A673 (cell line): ENCODE measurements at regions not wholly inside any gene's neighbourhood (a gene's known extent, or its start where the extent isn't known, plus 50 kb on each side); places are given as distances from the start of the nearest gene placed in this dataset.

ENCODE experiments used
- CTCF ChIP-seq: fragments of 300-800, 200-600 bp; sonication (generic); conservative IDR thresholded peaks from 2 replicates; pipeline ENCODE4 v1.5.1; 2017; ENCODE audit warnings: low read depth, mild to moderate bottlenecking, antibody characterized with exemption, low read length, moderate library complexity, mixed read lengths
- EZH2 ChIP-seq: fragments of 200-600 bp; sonication (generic); IDR thresholded peaks from 2 replicates; pipeline ENCODE4 v1.6.1; 2017; ENCODE audit warnings: borderline replicate concordance, low read depth, mild to moderate bottlenecking, mixed read lengths, antibody characterized with exemption, low read length; ENCODE audit not compliant: poor library complexity, severe bottlenecking

- TF ChIP-seq CTCF: no peak
- TF ChIP-seq EZH2: no peak
Measured at GRCh38 chr2:220000080-220000479, 372.6 kb downstream of the SLC4A3 start.
